HFFc6 (cell line): ENCODE measurements at regions not wholly inside any gene's neighbourhood (a gene's known extent, or its start where the extent isn't known, plus 50 kb on each side); places are given as distances from the start of the nearest gene placed in this dataset.

Experiments
- DNase-seq: peaks from one replicate; pipeline ENCODE4 v3.0.0-alpha.2; 2018
- H3K27ac Mint-ChIP-seq: 2 replicates; pipeline ENCODE4 v1.8.0; 2020; ENCODE audit warnings: mild to moderate bottlenecking, mixed read lengths
- H3K27me3 Mint-ChIP-seq: 2 replicates; pipeline ENCODE4 v1.8.0; 2021; ENCODE audit warnings: mild to moderate bottlenecking, moderate library complexity, mixed read lengths; ENCODE audit not compliant: insufficient read depth
- H3K36me3 Mint-ChIP-seq: 2 replicates; pipeline ENCODE4 v1.8.0; 2021; ENCODE audit warnings: low read depth, mixed read lengths
- H3K4me1 Mint-ChIP-seq: 2 replicates; pipeline ENCODE4 v1.8.0; 2020; ENCODE audit warnings: low read depth, mixed read lengths
- H3K4me3 Mint-ChIP-seq: 2 replicates; pipeline ENCODE4 v1.8.0; 2020; ENCODE audit warnings: mild to moderate bottlenecking, moderate library complexity, mixed read lengths
- H3K9me3 Mint-ChIP-seq: 2 replicates; pipeline ENCODE4 v1.8.0; 2020; ENCODE audit warnings: mild to moderate bottlenecking, mixed read lengths
- CTCF ChIP-seq: fragments of 200-600 bp; sonication (generic); IDR thresholded peaks from 2 replicates; pipeline ENCODE4 v1.5.0; 2021; ENCODE audit warnings: antibody characterized with exemption, mild to moderate bottlenecking

DNA sequence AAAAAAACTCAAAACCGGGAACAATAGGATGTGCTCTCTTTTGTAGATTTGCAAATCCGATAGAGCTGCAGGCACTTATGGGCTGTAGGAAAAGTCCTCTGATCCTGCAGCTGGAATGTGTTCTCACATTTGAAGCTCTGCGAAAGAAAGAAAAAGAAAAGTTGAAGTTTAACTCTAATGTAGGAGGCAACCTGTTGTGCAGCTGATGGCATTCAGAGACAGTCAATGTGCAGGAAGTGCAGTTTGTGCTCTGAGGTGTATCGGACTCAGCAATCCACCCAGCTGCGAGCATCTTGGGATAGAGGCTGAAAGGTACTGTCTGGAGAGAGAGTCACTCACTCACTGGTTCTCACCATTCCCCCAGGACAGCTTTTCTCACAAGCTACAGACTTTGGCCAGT, 339.2 kb downstream of the AGTPBP1 start:
- Mint-ChIP-seq H3K36me3 (peaks cover 4% of the 10 kb centered on the region; the same call in 1 of the 2 replicates), H3K4me1 (no peaks in the 10 kb centered on the region), H3K4me3 (no peak overlapping the region), H3K27me3 (no peaks in the 10 kb centered on the region; the same call in 1 of the 2 replicates), H3K9me3 (peaks cover 20% of the 10 kb centered on the region), H3K27ac (no peak overlapping the region)
- DNase-seq, result no peak
- no peak for TF ChIP-seq CTCF

DNA sequence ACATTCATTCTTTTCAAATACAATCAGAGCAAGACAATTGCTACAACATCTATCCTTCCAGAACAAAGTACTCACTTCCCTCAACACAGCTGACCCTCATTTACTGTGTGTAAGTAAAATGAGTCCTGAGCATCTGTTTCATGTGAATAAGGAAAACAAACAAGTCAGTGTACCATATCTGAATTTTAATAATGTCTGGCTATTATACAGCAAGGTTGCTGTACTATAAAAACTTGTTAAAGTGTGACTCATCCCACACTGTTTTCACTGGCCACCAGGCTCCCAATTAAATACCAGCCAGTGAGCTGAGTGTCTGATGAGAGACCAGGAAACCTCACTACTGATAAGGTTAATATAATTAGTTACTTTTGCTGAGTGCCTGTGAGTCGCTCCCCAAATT, 339.8 kb downstream of the AGTPBP1 start:
- Mint-ChIP-seq H3K9me3 (peaks cover 18% of the 10 kb centered on the region), H3K27ac (no peak overlapping the region), H3K4me3 (no peak overlapping the region), H3K27me3 (no peaks in the 10 kb centered on the region; the same call in 1 of the 2 replicates), H3K36me3 (peaks cover 4% of the 10 kb centered on the region; the same call in 1 of the 2 replicates), H3K4me1 (no peaks in the 10 kb centered on the region)
- no peak for DNase-seq
- TF ChIP-seq CTCF, result no peak

DNA sequence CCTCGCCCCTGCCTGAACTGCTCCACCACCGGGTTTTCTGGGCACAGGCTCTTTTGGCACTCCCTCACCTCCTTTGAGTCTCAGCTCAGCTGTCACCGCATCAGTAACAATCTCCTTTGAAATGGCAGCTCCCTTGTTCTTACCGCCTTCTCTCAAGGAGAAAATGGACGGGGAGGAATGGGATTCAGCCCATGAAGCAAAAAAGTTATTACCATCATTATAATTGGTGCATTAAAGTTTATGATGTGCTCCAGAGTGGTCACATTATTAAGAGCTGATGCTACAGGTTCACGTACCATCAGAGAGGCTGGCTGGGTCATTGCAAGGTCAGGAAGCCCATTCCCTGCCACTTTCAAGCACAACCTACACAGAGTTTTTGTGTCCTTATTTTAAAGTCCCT, 344.7 kb downstream of the AGTPBP1 start:
- H3K27ac Mint-ChIP-seq, result no peak overlapping the region
- no peak for TF ChIP-seq CTCF
- no peaks in the 10 kb centered on the region for H3K4me1 Mint-ChIP-seq
- DNase-seq, result no peak
- H3K27me3 Mint-ChIP-seq, result peaks cover 1% of the 10 kb centered on the region; the same call in 1 of the 2 replicates
- H3K9me3 Mint-ChIP-seq, result peaks cover 30% of the 10 kb centered on the region
- peaks cover 4% of the 10 kb centered on the region; the same call in 1 of the 2 replicates for H3K36me3 Mint-ChIP-seq
- H3K4me3 Mint-ChIP-seq, result no peak overlapping the region

DNA sequence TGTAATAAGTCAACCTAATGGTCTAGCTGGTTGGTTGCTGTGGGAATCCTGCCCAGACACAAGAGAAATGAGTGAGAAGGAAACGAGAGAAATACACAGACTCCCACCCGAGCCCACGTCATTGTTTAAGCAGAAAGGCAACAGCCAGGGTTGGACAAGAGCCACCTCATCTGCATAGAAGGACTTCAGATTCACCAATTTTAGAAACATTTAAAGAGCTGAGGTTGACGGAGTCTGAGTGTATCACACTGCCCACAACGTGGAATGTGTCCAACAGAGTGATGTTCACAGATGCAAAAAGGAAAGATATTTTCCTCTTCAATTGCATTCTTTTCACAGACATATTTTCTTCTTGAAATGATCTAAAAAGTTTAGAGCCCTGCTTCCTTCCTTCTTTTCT, 349.5 kb downstream of the AGTPBP1 start:
- Mint-ChIP-seq H3K27me3 (0 out of 2 replicates have a peak, but pooled peaks cover 1% of the 10 kb centered on the region), H3K4me1 (no peaks in the 10 kb centered on the region), H3K4me3 (no peak overlapping the region), H3K36me3 (no peaks in the 10 kb centered on the region), H3K9me3 (peaks cover 31% of the 10 kb centered on the region), H3K27ac (no peak overlapping the region)
- no peak for TF ChIP-seq CTCF
- DNase-seq, result no peak

DNA sequence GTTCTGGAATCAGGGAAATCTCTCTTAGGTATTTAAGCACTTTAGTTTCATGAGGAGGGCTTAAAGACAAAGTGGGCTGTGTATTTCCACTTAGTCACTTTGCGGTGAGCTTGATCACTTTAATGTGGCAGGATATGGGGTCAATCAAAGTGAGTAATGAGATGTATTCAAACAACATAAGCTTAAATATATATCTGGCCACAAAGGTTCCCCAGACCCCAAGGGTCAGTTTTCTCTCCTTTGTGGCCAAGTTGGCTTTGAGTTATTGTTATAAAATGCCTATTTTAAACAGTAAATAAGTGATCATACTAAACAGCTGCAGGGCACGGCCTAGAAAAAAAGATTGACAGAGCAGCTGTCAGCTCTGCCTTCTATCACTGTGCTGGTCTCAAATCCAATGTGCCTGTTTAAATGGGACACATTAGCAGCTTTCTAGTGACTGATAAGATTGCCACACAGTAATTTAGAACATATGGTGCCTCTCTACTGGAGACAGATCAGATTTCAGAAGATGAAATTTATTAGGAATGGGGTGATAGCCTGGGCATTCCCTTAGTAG, 363.9 kb downstream of the AGTPBP1 start:
- Mint-ChIP-seq H3K27me3 (no peaks in the 10 kb centered on the region; the same call in 1 of the 2 replicates), H3K27ac (no peak overlapping the region), H3K36me3 (no peaks in the 10 kb centered on the region), H3K4me3 (no peak overlapping the region), H3K4me1 (no peaks in the 10 kb centered on the region), H3K9me3 (peaks cover 24% of the 10 kb centered on the region)
- no peak for DNase-seq
- no peak for TF ChIP-seq CTCF
